Astrocyte of the cerebellum (primary cell): ENCODE measurements at regions not wholly inside any gene's neighbourhood (a gene's known extent, or its start where the extent isn't known, plus 50 kb on each side); places are given as distances from the start of the nearest gene placed in this dataset.

ENCODE experiments used
- DNase-seq: peaks from one replicate; pipeline ENCODE4 v3.0.0-alpha.2; 2011; ENCODE audit warnings: low read depth
- H3K4me3 ChIP-seq: 2 replicates; pipeline ENCODE4 v1.5.1; 2011; ENCODE audit warnings: mild to moderate bottlenecking, low read depth, low read length, moderate library complexity
- CTCF ChIP-seq: IDR thresholded peaks from 2 replicates; pipeline ENCODE4 v1.5.1; 2012; ENCODE audit warnings: low read length, low read depth, moderate library complexity, mild to moderate bottlenecking; ENCODE audit errors: missing control alignments
- in situ Hi-C: cut with HindIII; loops from 2 replicates; pipeline ENCODE4 v1.10.0; 2017; ENCODE audit warnings: low sequenced_read_pairs

GRCh38 chr4:56235725-56236124 is 151.6 kb downstream of the AASDH start:
- no peak for TF ChIP-seq CTCF
- H3K4me3 ChIP-seq, result no peak overlapping the region
- no peak for DNase-seq
- in situ Hi-C loops, result no loop called here

DNA sequence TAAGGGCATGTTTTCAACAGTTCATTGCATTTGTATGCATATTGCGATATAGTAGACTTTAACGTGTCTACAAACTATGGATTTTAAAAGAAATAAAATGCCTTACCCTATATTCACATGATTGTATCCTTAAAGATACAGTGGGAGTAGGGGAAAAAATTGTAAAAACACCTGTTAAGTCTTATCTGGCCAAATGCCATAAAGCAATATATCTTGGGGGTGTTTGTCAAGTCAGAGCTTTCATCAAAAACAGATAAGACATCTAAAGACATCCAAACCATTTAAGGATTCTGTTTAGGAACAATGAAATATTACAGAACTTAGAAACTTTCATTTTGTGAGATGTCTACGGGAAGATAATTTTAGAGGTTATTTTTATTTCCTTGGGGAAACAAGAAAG is 152.3 kb downstream of the AASDH start:
- no peak overlapping the region for H3K4me3 ChIP-seq
- in situ Hi-C loops, result no loop called here
- no peak for TF ChIP-seq CTCF
- no peak for DNase-seq

DNA sequence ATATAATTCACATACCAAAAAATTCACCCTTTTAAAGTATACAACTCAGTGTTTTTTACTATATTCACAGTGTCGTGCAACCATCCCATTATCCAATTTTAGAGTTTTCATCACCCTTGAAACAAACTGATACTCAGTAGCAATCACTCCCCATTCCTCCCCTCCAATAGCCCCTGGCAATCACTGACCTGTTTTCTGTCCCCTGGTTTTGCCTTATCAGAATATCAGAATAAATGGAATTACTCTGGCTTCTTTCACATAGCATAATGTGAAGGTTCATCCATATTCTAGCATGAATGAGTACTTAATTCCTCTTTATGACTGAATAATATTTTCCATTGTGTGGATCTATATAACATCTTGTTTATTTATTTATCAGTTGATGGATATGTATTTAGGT is 153.2 kb downstream of the AASDH start:
- in situ Hi-C loops, result no loop called here
- no peak for TF ChIP-seq CTCF
- no peak for DNase-seq
- H3K4me3 ChIP-seq, result no peak overlapping the region

GRCh38 chr4:56231410-56231809 is 155.9 kb downstream of the AASDH start:
- DNase-seq, result no peak
- no peak for TF ChIP-seq CTCF
- in situ Hi-C loops, result no loop called here
- H3K4me3 ChIP-seq, result no peak overlapping the region

- H3K4me3 ChIP-seq, result no peak overlapping the region
- no peak for TF ChIP-seq CTCF
- in situ Hi-C loops, result no loop called here
- DNase-seq, result no peak
Measured at GRCh38 chr4:56229947-56230346, 157.3 kb downstream of the AASDH start.

GRCh38 chr4:56227301-56227835 is 159.9 kb downstream of the AASDH start:
- H3K4me3 ChIP-seq, result no peak overlapping the region
- no peak for TF ChIP-seq CTCF
- no peak for DNase-seq
- in situ Hi-C loops, result no loop called here

- no peak overlapping the region for H3K4me3 ChIP-seq
Measured at GRCh38 chr4:56226579-56226978, 160.7 kb downstream of the AASDH start.

More at GRCh38 chr4:56226579-56226978, 160.7 kb downstream of the AASDH start:
- DNase-seq, result no peak
- in situ Hi-C loops, result no loop called here
- no peak for TF ChIP-seq CTCF
